ENCODE measurements at regions not wholly inside any gene's neighbourhood (a gene's known extent, or its start where the extent isn't known, plus 50 kb on each side); places are given as distances from the start of the nearest gene placed in this dataset.

GRCh38 chr13:103324641-103325040 lies 258.4 kb upstream of the SLC10A2 start:
- TF ChIP-seq CTCF (conservative IDR thresholded peaks at IDR 0.05 in 1 of 2, IDR thresholded peaks at IDR 0.05 in 1 of 2; ENCODE audit: extremely low read depth in 1 of 2, insufficient read depth in 1 of 2, low read depth in 1 of 2, low read length in 2 of 2) (no peak), EZH2 (IDR thresholded peaks at IDR 0.05; ENCODE audit: borderline replicate concordance, low read length) (no peak)

All from mammary epithelial cell (primary cell).